Fibroblast of villous mesenchyme (primary cell): ENCODE measurements at regions not wholly inside any gene's neighbourhood (a gene's known extent, or its start where the extent isn't known, plus 50 kb on each side); places are given as distances from the start of the nearest gene placed in this dataset.

Experiments
- DNase-seq: peaks from one replicate; pipeline ENCODE4 v3.0.0-alpha.2; 2010; ENCODE audit warnings: low read depth
- H3K4me3 ChIP-seq: 2 replicates; pipeline ENCODE4 v1.5.1; 2011; ENCODE audit warnings: low read depth, mild to moderate bottlenecking, low read length
- TF ChIP-seq, protein P1 (sequence below): IDR thresholded peaks from 2 replicates; pipeline ENCODE4 v1.5.1; 2012; ENCODE audit warnings: low read depth, mild to moderate bottlenecking, low read length; ENCODE audit not compliant: insufficient read depth

DNA sequence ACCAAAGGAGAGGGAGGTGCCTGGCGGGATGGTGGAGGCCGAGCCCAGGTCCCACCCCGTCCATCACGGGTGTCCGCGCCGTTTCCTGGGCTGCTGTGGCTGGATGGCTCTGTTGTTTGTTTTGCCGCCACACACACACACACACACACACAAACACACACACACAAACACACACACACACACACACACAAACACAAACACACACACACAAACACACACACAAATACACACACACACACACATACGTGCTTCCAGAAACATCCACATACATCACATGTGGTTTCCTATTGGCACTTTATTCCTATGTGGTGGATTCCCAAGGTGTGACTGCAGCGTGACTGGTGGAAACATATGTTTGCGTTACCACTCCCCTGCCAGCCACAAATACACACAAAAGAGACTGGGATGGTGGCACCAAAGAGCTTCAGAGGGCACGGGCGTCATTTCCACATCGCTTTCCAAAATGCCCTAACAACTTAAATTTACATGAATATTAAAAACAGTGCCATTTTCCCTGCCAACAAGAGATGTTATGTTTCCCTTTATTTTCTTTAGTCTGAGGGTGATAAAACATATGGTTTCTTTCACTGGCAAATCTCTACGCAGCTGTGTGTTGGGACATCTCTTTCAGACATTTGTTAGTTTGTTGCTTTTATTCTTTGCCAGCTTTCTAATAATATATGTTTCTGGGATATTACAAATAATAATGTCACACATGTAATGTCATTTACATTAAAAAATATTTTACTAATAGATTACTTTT, 356.8 kb downstream of the BRD1 start:
- DNase-seq, result no peak
- TF ChIP-seq, protein P1, sequence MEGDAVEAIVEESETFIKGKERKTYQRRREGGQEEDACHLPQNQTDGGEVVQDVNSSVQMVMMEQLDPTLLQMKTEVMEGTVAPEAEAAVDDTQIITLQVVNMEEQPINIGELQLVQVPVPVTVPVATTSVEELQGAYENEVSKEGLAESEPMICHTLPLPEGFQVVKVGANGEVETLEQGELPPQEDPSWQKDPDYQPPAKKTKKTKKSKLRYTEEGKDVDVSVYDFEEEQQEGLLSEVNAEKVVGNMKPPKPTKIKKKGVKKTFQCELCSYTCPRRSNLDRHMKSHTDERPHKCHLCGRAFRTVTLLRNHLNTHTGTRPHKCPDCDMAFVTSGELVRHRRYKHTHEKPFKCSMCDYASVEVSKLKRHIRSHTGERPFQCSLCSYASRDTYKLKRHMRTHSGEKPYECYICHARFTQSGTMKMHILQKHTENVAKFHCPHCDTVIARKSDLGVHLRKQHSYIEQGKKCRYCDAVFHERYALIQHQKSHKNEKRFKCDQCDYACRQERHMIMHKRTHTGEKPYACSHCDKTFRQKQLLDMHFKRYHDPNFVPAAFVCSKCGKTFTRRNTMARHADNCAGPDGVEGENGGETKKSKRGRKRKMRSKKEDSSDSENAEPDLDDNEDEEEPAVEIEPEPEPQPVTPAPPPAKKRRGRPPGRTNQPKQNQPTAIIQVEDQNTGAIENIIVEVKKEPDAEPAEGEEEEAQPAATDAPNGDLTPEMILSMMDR, result no peak
- no peak overlapping the region for H3K4me3 ChIP-seq

DNA sequence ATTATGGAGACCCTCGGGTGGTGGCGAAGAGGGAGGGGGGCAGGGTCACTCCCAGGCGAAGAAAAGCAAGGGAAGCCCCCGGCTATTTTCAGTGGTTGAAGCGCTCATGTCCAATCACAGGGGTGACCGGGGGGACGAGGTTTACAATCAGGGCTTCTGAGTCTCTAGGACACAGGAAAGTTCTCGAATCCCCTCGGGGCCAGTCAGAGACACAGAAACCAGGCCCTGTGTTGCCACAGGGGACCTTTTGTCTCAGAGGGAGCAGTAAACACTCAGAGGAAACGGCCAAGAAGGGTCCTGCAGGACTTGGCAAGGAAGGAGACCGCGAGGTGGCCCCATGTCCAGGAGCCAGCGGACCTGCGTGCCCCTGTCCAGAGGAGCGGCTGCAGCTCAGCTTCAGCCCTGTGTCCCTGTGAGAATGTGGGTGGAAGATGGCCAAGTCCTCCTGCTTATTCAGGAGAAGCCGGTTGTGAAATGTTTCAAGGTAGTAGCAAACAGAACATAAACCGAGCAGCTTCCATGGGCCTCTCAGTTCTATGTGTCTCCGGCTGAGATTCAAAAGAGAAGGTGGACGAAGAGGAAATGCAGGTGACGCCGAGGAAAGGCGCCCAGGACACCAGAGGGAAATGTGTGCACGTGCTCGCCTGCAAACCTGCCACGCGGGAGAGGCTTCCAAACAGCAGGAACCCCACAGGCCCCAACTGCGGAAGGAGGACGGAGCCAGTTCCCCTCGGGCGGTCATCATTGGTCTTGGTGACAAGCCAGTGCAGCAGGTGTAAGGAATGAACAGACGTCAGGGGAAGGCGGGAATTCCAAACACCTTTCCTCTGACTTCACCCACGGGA, 357.6 kb downstream of the BRD1 start:
- DNase-seq, result no peak
- TF ChIP-seq, protein P1, result no peak

DNA sequence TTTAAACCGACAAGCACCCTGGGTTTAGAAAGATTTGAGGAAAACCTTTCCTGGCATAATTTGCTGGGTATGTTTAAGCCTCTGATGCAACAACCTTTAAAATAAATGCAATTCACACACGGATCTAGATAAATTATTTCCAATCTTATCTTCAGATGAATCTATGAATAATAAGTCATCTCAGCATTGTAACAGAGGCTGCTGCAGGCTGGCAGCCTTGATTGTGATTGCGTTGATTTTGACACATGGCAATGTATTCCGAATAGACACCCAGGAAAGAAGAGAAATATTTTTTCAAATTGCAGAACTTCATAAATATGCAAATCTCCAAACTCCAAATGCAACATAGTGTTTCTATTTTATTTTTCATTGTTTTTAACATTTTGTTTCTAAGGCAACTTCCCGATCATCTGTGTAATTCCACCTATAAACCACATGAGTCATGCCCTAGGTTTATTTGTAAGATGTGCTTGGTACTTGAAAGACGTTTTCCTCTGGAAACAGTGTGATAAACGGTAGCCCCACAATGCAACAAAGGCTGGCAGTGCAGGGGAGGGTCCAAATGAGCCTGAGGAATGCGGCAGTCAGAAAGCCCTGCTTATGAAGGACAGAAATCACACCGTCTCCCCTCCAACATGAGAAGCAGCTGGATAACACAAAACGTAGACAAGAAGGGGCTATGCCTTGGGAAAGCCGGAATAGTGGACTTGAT, 359.0 kb downstream of the BRD1 start:
- DNase-seq, result no peak
- TF ChIP-seq, protein P1, result no peak
- no peak overlapping the region for H3K4me3 ChIP-seq

More for the DNA sequence above, 357.6 kb downstream of the BRD1 start:
- H3K4me3 ChIP-seq, result no peak overlapping the region

DNA sequence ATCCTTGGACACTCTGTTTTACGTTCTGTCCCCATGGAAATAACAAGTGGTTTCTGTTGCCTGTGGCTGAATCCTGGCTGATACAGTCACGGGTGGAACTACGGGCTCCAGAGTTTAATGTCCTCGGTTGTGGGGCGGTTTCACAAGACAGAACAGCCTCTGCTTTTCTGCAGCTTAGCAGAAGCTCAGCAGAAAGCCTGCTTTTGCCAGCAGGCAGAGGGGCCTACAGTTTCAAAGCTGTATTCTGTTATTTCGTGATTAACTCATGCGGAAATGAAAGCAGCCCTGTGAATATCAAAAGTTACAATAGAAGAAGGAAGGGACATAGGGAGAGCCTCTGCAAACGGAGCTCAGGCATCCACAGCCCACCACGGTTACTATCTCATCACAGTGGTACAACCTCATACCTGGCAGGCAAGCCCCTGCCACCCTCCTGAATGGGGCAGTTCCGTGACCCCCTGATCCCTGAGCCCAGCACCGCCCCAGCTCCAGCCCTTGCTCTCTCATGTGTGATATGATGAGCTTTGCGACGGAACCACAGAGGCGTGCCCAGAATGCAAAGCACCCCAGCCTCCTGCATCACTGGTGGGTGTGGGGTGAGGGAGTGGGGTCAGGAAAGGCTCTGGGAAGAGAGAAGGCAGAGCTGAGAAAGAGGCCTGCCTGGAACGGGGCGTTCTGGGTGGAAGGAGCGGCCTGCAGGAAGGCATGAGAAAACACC, 360.6 kb downstream of the BRD1 start:
- TF ChIP-seq, protein P1, result no peak
- H3K4me3 ChIP-seq, result no peak overlapping the region
- DNase-seq, result no peak

DNA sequence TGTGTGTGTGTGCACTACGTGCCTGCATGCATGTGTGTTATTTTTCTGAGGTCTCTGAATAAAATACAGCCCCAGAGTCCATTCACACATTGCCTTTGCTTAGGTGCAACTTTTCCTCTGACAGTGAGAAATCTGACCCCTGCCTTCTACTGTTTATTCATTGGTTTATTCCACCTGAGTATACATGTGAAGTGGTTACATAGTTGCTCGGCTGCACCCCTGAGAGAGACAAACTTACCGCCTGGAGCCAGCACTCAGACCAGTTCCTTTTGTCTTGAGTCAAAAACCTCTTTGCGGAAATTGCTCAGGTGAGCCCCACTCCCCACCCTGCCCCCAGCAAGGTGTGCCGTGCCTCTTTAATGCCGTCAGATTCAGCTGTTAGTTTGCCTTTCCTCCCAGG, 363.6 kb downstream of the BRD1 start:
- TF ChIP-seq, protein P1, result no peak
- no peak for DNase-seq
- H3K4me3 ChIP-seq, result no peak overlapping the region

DNA sequence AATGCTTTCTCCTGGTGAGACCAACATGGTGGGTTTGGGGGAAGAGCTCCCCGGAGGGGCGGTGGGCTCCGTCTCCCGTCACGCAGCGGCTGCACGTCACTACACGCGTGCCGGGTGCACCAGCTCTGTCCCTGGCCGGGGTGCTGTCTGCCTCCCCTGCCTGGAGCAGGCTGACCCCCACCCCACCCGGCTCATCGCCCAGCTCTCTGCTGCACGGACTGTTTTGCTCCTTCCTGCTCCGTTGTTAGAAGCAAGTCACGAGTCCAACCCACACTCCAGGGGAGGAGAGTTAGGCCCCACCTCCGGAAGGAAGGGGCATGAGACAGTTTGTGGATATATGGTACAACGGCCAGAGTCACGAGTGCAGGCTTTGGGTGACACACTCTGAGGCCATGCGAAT, 364.9 kb downstream of the BRD1 start:
- DNase-seq, result no peak
- H3K4me3 ChIP-seq, result no peak overlapping the region
- TF ChIP-seq, protein P1, result no peak
